ENCODE measurements at regions not wholly inside any gene's neighbourhood (a gene's known extent, or its start where the extent isn't known, plus 50 kb on each side); places are given as distances from the start of the nearest gene placed in this dataset.
"Not testable (repeated sequence)": the region's sequence is repeated elsewhere in the genome, so short reads cannot be mapped to it uniquely, and the experiment has no call there.

DNA sequence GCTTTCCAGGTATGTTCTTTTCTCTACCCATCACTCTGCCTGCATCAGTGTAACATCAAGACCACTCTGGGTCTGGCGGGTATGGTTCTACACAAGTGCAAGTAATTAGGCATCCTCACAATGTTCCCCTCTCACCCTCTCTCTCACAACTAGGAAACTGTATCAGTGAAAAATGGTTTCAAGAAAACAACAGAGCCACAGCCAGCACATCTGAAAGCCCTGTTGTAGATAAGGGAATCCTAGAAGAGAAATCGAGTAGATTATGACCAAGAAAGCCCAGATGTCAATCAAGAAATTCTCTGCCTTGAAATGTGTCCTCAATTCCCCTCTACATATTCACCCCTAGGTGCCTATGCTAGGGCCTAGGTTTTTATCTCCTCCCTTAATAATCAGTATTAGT is 281.3 kb upstream of the ANKRD50 start:
- no peak for TF ChIP-seq JUND (IDR thresholded peaks at IDR 0.05; ENCODE audit: low read depth)
- no peak for DNase-seq (ENCODE audit: low read depth in 1 of 2, low spot score in 1 of 2)
- in situ Hi-C loops (cut with HindIII; ENCODE audit: low pct_unique_long_range_greater_than_20kb, low sequenced_read_pairs), result no loop called here

DNA sequence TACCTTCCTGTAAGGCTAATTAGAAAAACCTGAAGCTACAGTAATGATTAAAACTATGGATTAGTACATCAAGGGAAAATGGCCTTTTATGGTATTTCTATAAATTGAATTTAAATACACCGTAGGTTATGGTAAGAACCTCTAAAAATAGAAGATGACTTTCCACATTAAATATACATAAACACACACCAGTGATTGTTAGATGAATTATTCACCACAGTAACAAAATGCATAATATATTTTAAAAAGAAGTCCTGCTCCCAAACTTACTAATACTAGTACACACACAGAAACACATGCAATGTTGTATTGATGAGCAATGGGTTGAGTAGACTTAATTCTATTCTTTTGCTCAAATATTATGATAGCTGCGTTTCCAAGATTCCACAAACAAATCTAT is 277.9 kb upstream of the ANKRD50 start:
- TF ChIP-seq JUND (IDR thresholded peaks at IDR 0.05; ENCODE audit: low read depth), result no peak
- no peak for DNase-seq (ENCODE audit: low read depth in 1 of 2, low spot score in 1 of 2)
- in situ Hi-C loops (cut with HindIII; ENCODE audit: low pct_unique_long_range_greater_than_20kb, low sequenced_read_pairs), result no loop called here

DNA sequence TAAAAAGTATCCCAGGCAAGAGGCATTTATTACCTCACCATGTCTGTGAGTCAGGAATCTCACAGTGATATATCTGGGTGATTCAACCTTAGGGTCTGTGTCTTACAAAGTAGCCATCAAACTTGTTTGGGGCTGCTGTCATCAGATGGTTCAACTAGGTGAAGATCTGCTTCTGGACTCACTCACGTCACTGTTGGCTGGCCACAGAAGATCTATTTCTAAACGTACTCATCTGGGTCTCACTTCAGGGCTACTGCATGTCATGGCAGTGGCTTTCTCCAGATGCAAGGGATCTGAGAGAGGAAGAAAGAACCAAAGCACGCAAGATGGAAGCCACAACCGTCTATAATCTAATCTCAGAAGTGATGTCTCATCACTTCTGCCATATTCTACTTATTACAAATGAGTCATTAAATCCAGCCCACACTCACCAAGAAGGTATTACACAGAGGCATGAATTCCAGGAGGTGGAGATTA is 267.8 kb upstream of the ANKRD50 start:
- in situ Hi-C loops (cut with HindIII; ENCODE audit: low pct_unique_long_range_greater_than_20kb, low sequenced_read_pairs), result no loop called here
- no peak for DNase-seq (ENCODE audit: low read depth in 1 of 2, low spot score in 1 of 2)

GRCh38 chr4:124978536-124978935 is 266.0 kb upstream of the ANKRD50 start:
- DNase-seq (ENCODE audit: low read depth in 1 of 2, low spot score in 1 of 2); in situ Hi-C loops (cut with HindIII; ENCODE audit: low pct_unique_long_range_greater_than_20kb, low sequenced_read_pairs): not testable (repeated sequence)

More for the DNA sequence above, 267.8 kb upstream of the ANKRD50 start:
- no peak for TF ChIP-seq JUND (IDR thresholded peaks at IDR 0.05; ENCODE audit: low read depth)

GRCh38 chr4:124977045-124977444 is 264.5 kb upstream of the ANKRD50 start:
- no peak for DNase-seq (ENCODE audit: low read depth in 1 of 2, low spot score in 1 of 2)
- in situ Hi-C loops (cut with HindIII; ENCODE audit: low pct_unique_long_range_greater_than_20kb, low sequenced_read_pairs), result no loop called here
- no peak for TF ChIP-seq JUND (IDR thresholded peaks at IDR 0.05; ENCODE audit: low read depth)

DNA sequence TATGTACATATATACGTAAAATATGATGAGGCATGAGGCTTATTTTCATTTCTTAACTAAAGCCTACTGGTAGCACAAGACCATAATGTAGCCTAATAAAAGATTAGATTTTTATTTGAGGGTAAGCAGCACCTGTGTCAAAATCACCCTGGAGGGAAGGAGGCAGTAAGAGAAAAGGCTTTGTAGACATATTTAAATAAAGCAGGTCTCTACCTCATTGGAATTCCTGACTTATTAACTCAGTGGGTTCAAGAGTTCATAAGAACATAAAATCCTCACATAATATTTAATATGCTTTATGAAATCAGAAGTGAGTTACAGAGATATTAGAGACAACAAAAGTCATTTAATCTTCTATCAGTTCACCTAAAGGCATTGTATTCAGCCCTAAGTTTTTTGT is 261.6 kb upstream of the ANKRD50 start:
- TF ChIP-seq JUND (IDR thresholded peaks at IDR 0.05; ENCODE audit: low read depth), result no peak

DNA sequence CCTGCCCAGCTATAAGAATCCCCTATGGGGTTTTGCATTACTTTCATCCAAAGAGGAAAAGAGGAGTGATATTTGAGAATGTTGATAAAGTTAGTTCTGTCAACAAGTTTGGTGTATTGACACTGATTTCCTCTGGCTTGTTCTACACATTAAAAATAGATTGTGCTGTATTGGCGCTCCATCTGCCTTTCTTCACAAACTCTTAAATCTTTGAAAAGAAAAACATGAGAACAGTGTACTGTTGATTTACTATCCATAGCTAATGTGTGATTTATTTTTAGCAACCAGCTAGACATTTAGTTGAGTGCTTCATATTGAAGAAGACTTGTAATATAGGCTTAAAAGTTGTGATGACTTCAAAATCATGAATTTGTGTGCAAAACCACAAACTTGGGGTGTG is 261.2 kb upstream of the ANKRD50 start:
- TF ChIP-seq JUND (IDR thresholded peaks at IDR 0.05; ENCODE audit: low read depth), result no peak
- no peak for DNase-seq (ENCODE audit: low read depth in 1 of 2, low spot score in 1 of 2)
- in situ Hi-C loops (cut with HindIII; ENCODE audit: low pct_unique_long_range_greater_than_20kb, low sequenced_read_pairs), result no loop called here

More for the DNA sequence above, 261.6 kb upstream of the ANKRD50 start:
- in situ Hi-C loops (cut with HindIII; ENCODE audit: low pct_unique_long_range_greater_than_20kb, low sequenced_read_pairs), result no loop called here
- peak in 1 of 2 experiments; percentile 7 for DNase-seq (ENCODE audit: low read depth in 1 of 2, low spot score in 1 of 2)

GRCh38 chr4:124970011-124970410 is 257.5 kb upstream of the ANKRD50 start:
- TF ChIP-seq JUND (IDR thresholded peaks at IDR 0.05; ENCODE audit: low read depth), result no peak
- no peak for DNase-seq (ENCODE audit: low read depth in 1 of 2, low spot score in 1 of 2)
- in situ Hi-C loops (cut with HindIII; ENCODE audit: low pct_unique_long_range_greater_than_20kb, low sequenced_read_pairs), result no loop called here

- DNase-seq (ENCODE audit: low read depth in 1 of 2, low spot score in 1 of 2), result no peak
- in situ Hi-C loops (cut with HindIII; ENCODE audit: low pct_unique_long_range_greater_than_20kb, low sequenced_read_pairs), result no loop called here
- TF ChIP-seq JUND (IDR thresholded peaks at IDR 0.05; ENCODE audit: low read depth), result no peak
Observed at GRCh38 chr4:124965497-124965891, 253.0 kb upstream of the ANKRD50 start.

DNA sequence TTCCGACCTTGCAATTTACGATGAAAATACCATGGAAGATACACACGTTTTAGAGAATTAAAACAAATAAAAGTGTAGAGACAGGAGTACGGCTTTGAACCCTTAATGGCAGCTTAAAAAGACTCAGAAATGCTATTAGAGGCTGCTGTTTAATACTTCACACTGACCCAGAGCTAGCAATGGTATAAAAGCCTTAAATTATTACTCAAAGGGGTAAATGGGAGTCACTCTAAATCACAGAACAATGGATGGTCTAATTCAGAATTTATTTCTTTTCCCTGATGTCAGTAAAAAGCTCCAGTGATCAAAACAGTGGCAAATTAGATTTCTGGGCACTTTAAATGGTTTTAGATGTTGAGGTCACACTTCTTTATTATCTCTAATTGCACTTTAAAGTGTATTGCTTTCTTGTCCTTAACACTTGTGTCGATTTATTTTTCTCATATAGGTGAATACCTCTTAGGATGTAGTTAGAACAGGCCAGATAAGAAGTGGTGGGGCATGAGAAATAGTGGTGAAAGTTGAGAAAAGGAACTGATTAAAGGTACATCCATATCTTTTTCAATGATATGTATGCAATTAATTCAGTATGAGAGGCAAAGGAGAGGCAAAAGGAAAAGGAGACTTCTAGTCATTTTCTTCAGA is 252.4 kb upstream of the ANKRD50 start:
- TF ChIP-seq JUND (IDR thresholded peaks at IDR 0.05; ENCODE audit: low read depth), result no peak
- in situ Hi-C loops (cut with HindIII; ENCODE audit: low pct_unique_long_range_greater_than_20kb, low sequenced_read_pairs), result no loop called here
- DNase-seq (ENCODE audit: low read depth in 1 of 2, low spot score in 1 of 2), result no peak

DNA sequence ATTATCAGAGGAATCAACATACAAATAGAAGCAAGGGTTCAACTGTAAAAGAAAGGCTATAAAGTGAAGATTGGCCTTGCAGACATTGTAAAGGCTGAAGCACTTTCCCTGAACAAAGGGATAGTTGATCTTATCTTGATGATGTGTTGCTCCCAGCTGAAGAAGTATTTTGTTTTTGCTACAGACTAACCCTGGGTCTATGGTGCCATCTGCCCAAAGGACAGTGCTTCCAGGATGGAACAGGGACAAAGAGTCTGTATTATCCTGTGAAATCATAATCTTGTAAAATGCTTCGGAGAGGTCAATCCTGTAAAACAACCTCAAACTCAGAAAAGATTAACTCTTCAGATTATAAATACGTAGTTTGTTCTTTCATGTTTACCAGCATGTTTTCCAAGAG is 251.7 kb upstream of the ANKRD50 start:
- no peak for TF ChIP-seq JUND (IDR thresholded peaks at IDR 0.05; ENCODE audit: low read depth)
- no peak for DNase-seq (ENCODE audit: low read depth in 1 of 2, low spot score in 1 of 2)
- in situ Hi-C loops (cut with HindIII; ENCODE audit: low pct_unique_long_range_greater_than_20kb, low sequenced_read_pairs), result no loop called here

GRCh38 chr4:124961138-124961750 is 248.7 kb upstream of the ANKRD50 start:
- DNase-seq (ENCODE audit: low read depth in 1 of 2, low spot score in 1 of 2), result no peak
- in situ Hi-C loops (cut with HindIII; ENCODE audit: low pct_unique_long_range_greater_than_20kb, low sequenced_read_pairs), result no loop called here
- no peak for TF ChIP-seq JUND (IDR thresholded peaks at IDR 0.05; ENCODE audit: low read depth)

GRCh38 chr4:124958847-124959246 is 246.3 kb upstream of the ANKRD50 start:
- TF ChIP-seq JUND (IDR thresholded peaks at IDR 0.05; ENCODE audit: low read depth), result no peak
- DNase-seq (ENCODE audit: low read depth in 1 of 2, low spot score in 1 of 2), result no peak
- in situ Hi-C loops (cut with HindIII; ENCODE audit: low pct_unique_long_range_greater_than_20kb, low sequenced_read_pairs), result no loop called here

DNA sequence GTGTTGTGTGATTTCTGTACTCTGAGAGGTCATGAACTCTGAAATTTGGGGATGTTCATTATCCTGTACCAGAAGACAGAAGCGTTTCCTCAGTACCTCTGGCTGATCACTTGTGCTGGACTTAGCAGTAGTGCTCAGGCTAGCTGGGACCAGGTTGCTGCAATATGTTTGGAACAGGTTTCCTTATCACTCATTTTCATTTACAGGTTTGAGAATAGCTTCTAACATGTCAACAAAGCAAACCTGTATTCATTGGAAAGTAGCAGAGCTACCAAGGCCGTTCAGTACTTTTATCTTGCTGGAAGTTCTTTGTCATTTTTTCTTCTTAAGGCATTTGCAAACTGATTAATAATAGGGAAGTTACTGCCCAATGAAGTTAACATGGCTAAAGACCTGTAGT is 242.9 kb upstream of the ANKRD50 start:
- DNase-seq (ENCODE audit: low read depth in 1 of 2, low spot score in 1 of 2), result peak in 1 of 2 experiments; percentile 61
- no peak for TF ChIP-seq JUND (IDR thresholded peaks at IDR 0.05; ENCODE audit: low read depth)
- in situ Hi-C loops (cut with HindIII; ENCODE audit: low pct_unique_long_range_greater_than_20kb, low sequenced_read_pairs), result no loop called here

All from T47D (cell line).